ENCODE measurements at regions not wholly inside any gene's neighbourhood (a gene's known extent, or its start where the extent isn't known, plus 50 kb on each side); places are given as distances from the start of the nearest gene placed in this dataset.

GRCh38 chr1:229088711-229089110 is 182.2 kb upstream of the RAB4A start:
- intact Hi-C loops (cut with micrococcal nuclease), result no loop called here
- Mint-ChIP-seq H3K4me1 (no peaks in the 10 kb centered on the region), H3K27ac (peak overlapping the region in 1 of 2 donors; percentile 25), H3K4me3 (no peak overlapping the region), H3K9me3 (no peaks in the 10 kb centered on the region), H3K27me3 (ENCODE audit: low read depth in 2 of 2) (peaks cover 13 to 32% of the 10 kb centered on the region in 2 donors), H3K36me3 (peaks cover 11% of the 10 kb centered on the region)
- Histone ChIP-seq H3K27ac (ENCODE audit: low read length) (no peak overlapping the region), H3K27me3 (ENCODE audit: control insufficient read depth, insufficient read depth, low read length) (peaks cover 7% of the 10 kb centered on the region), H3K4me3 (ENCODE audit: low read length) (no peak overlapping the region), H3K36me3 (ENCODE audit: control insufficient read depth, insufficient read depth, low read length) (no peaks in the 10 kb centered on the region), H3K9me3 (ENCODE audit: control insufficient read depth, insufficient read depth, low read length) (peaks cover 1% of the 10 kb centered on the region), H3K4me1 (ENCODE audit: control insufficient read depth, insufficient read depth, low read length) (no peaks in the 10 kb centered on the region)
- 93% methylated on average over 4 of the region's 4 CpGs for WGBS (ENCODE audit: insufficient coverage)
- ATAC-seq, result no peak
- no peak for TF ChIP-seq CTCF (IDR thresholded peaks at IDR 0.05)
- DNase-seq, result no peak

GRCh38 chr1:229089586-229090208 is 181.2 kb upstream of the RAB4A start:
- Mint-ChIP-seq H3K4me1 (no peaks in the 10 kb centered on the region), H3K4me3 (no peak overlapping the region), H3K27ac (no peak overlapping the region), H3K36me3 (peaks cover 2% of the 10 kb centered on the region), H3K27me3 (ENCODE audit: low read depth in 2 of 2) (peaks cover 9 to 22% of the 10 kb centered on the region in 2 donors), H3K9me3 (no peaks in the 10 kb centered on the region)
- H3K27ac ChIP-seq (ENCODE audit: low read length), result no peak overlapping the region
- peaks cover 5% of the 10 kb centered on the region for H3K27me3 ChIP-seq (ENCODE audit: control insufficient read depth, insufficient read depth, low read length)
- H3K36me3 ChIP-seq (ENCODE audit: control insufficient read depth, insufficient read depth, low read length), result no peaks in the 10 kb centered on the region
- TF ChIP-seq CTCF (IDR thresholded peaks at IDR 0.05), result no peak
- ATAC-seq, result no peak
- H3K4me3 ChIP-seq (ENCODE audit: low read length), result no peak overlapping the region
- WGBS (ENCODE audit: insufficient coverage), result 64% methylated on average over 4 of the region's 4 CpGs
- intact Hi-C loops (cut with micrococcal nuclease), result no loop called here
- H3K9me3 ChIP-seq (ENCODE audit: control insufficient read depth, insufficient read depth, low read length), result no peaks in the 10 kb centered on the region
- H3K4me1 ChIP-seq (ENCODE audit: control insufficient read depth, insufficient read depth, low read length), result no peaks in the 10 kb centered on the region
- no peak for DNase-seq

GRCh38 chr1:229091721-229092136 is 179.2 kb upstream of the RAB4A start:
- no peak overlapping the region for H3K27ac ChIP-seq (ENCODE audit: low read length)
- no peaks in the 10 kb centered on the region for H3K4me1 ChIP-seq (ENCODE audit: control insufficient read depth, insufficient read depth, low read length)
- ATAC-seq, result peak in 1 of 3 donors; percentile 27
- no peak overlapping the region for H3K4me3 ChIP-seq (ENCODE audit: low read length)
- no peak for DNase-seq
- 91% methylated on average over 7 of the region's 7 CpGs for WGBS (ENCODE audit: insufficient coverage)
- intact Hi-C loops (cut with micrococcal nuclease), result no loop called here
- H3K27ac Mint-ChIP-seq, result no peak overlapping the region
- H3K36me3 ChIP-seq (ENCODE audit: control insufficient read depth, insufficient read depth, low read length), result no peaks in the 10 kb centered on the region
- peaks cover 3% of the 10 kb centered on the region for H3K27me3 ChIP-seq (ENCODE audit: control insufficient read depth, insufficient read depth, low read length)
- no peak for TF ChIP-seq CTCF (IDR thresholded peaks at IDR 0.05)
- H3K27me3 Mint-ChIP-seq (ENCODE audit: low read depth in 2 of 2), result peaks cover 4 to 7% of the 10 kb centered on the region in 2 donors
- H3K36me3 Mint-ChIP-seq, result no peaks in the 10 kb centered on the region
- H3K9me3 Mint-ChIP-seq, result no peaks in the 10 kb centered on the region
- peaks cover 2% of the 10 kb centered on the region for H3K9me3 ChIP-seq (ENCODE audit: control insufficient read depth, insufficient read depth, low read length)
- H3K4me1 Mint-ChIP-seq, result no peaks in the 10 kb centered on the region
- H3K4me3 Mint-ChIP-seq, result no peak overlapping the region
